Psoas muscle (tissue), 7 donors: ENCODE measurements at regions not wholly inside any gene's neighbourhood (a gene's known extent, or its start where the extent isn't known, plus 50 kb on each side); places are given as distances from the start of the nearest gene placed in this dataset.
A peak's percentile ranks its signal among the peaks of the same experiment; 100 is the strongest.

Experiments used
- ATAC-seq, 4 donors: fragments of 200-7000 bp; cut with Tn5 transposase; one replicate each; pipeline ENCODE4 v1.9.1; 2020; ENCODE audit warnings: moderate library complexity in 3 of 4, mild to moderate bottlenecking in 2 of 4
- DNase-seq, 2 donors: peaks; one replicate each; pipeline ENCODE4 v3.0.0-alpha.2; 2020
- H3K27ac ChIP-seq: fragments of 200-600 bp; one replicate; pipeline ENCODE4 v1.8.0; 2022
- H3K27me3 ChIP-seq, 3 donors: fragments of 200-600 bp in 1 of 3; one replicate each; pipeline versions ENCODE4 v1.6.1 to v1.8.0; 2013 to 2022; ENCODE audit warnings: low read length in 2 of 3, mild to moderate bottlenecking in 2 of 3, moderate library complexity in 1 of 3; ENCODE audit not compliant: insufficient read depth in 3 of 3
- H3K36me3 ChIP-seq, 2 donors: fragments of 200-600 bp in 1 of 2; one replicate each; pipeline versions ENCODE4 v1.6.1 to v1.8.0; 2013 to 2022; ENCODE audit warnings: low read depth in 1 of 2, mild to moderate bottlenecking in 1 of 2, moderate library complexity in 1 of 2; ENCODE audit not compliant: insufficient read depth in 1 of 2
- H3K4me1 ChIP-seq: fragments of 200-600 bp; one replicate; pipeline ENCODE4 v1.8.0; 2022
- H3K4me3 ChIP-seq: fragments of 200-600 bp; one replicate; pipeline ENCODE4 v1.8.0; 2022; ENCODE audit warnings: mild to moderate bottlenecking
- H3K9me3 ChIP-seq: fragments of 200-600 bp; one replicate; pipeline ENCODE4 v1.8.0; 2022
- WGBS, 3 donors: extraction: QIAGEN DNeasy Blood & Tissue Kit; methylation state at CpG; one replicate each; pipeline versions ENCODE4 v1.1.6 to v1.1.7; 2013; 5-methylcytosine and 5-hydroxymethylcytosine counted together
- intact Hi-C, 2 donors: fragments of 100-400 bp; cut with DNase I; formaldehyde crosslinking; loops; one replicate each; pipeline versions ENCODE4 v1.11.0 to v1.14.2; 2022
- TF ChIP-seq, protein P1 (sequence below): fragments of 200-600 bp; IDR thresholded peaks from one replicate; pipeline ENCODE4 v1.8.0; 2022; ENCODE audit warnings: antibody characterized with exemption
- donor health status: healthy with polysubstance abuse.
- donor health status: DM: no; HTN: no; CAD: no; lungs with moderate emphysema.
- donor health status: Bipolar disorder and iron deficiency.
- donor health status: healthy.
- donor health status: DM: yes; HTN: yes; CAD: no.
- donor health status: DM: no; HTN: no; CAD: no.
- donor health status: DM: yes; HTN: yes; CAD: no.

GRCh38 chr5:72695659-72696058 lies 120.8 kb upstream of the TNPO1 start:
- Histone ChIP-seq H3K9me3 (no peaks in the 10 kb centered on the region), H3K4me1 (peaks cover 11% of the 10 kb centered on the region), H3K27me3 (no peaks in the 10 kb centered on the region), H3K36me3 (no peaks in the 10 kb centered on the region), H3K4me3 (no peak overlapping the region), H3K27ac (no peak overlapping the region)
- ATAC-seq = no peak
- no peak for DNase-seq
- intact Hi-C loops = no loop called here
- TF ChIP-seq, protein P1, sequence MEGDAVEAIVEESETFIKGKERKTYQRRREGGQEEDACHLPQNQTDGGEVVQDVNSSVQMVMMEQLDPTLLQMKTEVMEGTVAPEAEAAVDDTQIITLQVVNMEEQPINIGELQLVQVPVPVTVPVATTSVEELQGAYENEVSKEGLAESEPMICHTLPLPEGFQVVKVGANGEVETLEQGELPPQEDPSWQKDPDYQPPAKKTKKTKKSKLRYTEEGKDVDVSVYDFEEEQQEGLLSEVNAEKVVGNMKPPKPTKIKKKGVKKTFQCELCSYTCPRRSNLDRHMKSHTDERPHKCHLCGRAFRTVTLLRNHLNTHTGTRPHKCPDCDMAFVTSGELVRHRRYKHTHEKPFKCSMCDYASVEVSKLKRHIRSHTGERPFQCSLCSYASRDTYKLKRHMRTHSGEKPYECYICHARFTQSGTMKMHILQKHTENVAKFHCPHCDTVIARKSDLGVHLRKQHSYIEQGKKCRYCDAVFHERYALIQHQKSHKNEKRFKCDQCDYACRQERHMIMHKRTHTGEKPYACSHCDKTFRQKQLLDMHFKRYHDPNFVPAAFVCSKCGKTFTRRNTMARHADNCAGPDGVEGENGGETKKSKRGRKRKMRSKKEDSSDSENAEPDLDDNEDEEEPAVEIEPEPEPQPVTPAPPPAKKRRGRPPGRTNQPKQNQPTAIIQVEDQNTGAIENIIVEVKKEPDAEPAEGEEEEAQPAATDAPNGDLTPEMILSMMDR = no peak

DNA sequence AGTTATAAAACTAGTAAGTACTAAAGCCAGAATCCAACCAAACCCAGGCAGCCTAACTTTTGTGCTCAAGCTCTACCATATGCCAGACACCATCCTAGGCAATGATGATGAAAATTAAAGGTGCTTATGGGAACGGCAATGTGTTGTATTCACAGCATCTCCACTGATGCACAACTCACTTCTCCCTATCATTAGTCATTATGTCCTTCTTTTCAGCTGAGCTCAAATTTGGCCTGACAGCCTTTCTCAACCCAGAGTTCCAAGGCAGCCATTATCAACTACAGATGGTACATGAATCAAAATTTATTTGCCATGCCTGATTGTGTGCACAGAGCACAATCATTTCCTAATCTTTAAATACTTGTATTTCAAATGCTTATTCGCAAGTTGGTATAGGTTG lies 121.6 kb upstream of the TNPO1 start:
- intact Hi-C loops = no loop called here
- no peak for ATAC-seq

GRCh38 chr5:72693546-72694205 lies 122.8 kb upstream of the TNPO1 start:
- H3K4me1 ChIP-seq = peaks cover 11% of the 10 kb centered on the region
- DNase-seq = no peak
- H3K36me3 ChIP-seq = no peaks in the 10 kb centered on the region
- 64 to 66% (median 65%) methylated on average over 5 of the region's 5 CpGs for WGBS, 3 donors
- H3K9me3 ChIP-seq = no peaks in the 10 kb centered on the region
- ATAC-seq = no peak
- TF ChIP-seq, protein P1 = no peak
- intact Hi-C loops = no loop called here
- no peak overlapping the region for H3K27ac ChIP-seq
- H3K4me3 ChIP-seq = no peak overlapping the region
- H3K27me3 ChIP-seq = peaks cover 0 to 2% (median 0%) of the 10 kb centered on the region in 3 donors

More for the DNA sequence above, 121.6 kb upstream of the TNPO1 start:
- H3K27me3 ChIP-seq = peaks cover 0 to under 1% (median 0%) of the 10 kb centered on the region in 3 donors
- no peaks in the 10 kb centered on the region for H3K9me3 ChIP-seq
- H3K36me3 ChIP-seq = no peaks in the 10 kb centered on the region
- H3K4me1 ChIP-seq = peaks cover 11% of the 10 kb centered on the region
- H3K27ac ChIP-seq = no peak overlapping the region
- WGBS, 3 donors = 91 to 95% (median 91%) methylated on average over 2 of the region's 2 CpGs
- DNase-seq = no peak
- H3K4me3 ChIP-seq = no peak overlapping the region
- TF ChIP-seq, protein P1 = no peak

DNA sequence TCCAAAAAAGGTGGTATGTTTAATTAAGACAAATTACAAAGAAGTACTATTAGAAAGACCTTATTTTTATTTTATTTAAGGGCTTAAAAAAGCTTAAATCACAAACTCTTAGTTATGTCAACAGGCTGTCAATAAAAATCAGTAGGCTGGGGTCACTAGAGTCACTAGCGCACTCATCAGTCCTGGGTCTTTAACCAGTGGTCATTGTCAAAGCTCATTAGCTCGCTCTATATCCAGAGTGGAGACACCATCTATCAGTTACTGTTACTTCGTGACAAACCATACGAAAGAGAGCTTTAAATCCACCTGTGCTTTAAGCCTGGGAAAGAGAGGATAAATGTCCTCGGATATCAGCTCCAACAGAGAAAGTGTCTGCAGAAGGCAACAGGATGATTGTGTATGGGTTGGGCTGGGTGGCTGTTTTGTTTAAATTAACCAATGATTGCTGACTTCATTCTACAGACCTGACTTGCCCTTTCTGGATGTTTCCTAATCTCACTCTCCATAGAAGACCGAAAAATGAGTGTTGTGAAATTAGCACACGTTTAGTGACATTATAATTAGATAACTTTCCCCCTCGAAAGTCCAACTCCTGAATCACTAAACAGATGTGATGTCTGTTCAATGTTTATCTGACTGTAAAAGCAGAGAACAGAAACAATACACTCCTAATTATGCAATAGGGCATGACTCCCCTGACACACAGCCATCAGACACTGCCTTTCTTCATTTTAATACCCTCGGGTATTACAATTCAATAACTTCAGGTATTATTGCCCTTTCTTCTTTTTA lies 123.6 kb upstream of the TNPO1 start:
- no peak overlapping the region for H3K27ac ChIP-seq
- intact Hi-C loops = no loop called here

More for the DNA sequence above, 123.6 kb upstream of the TNPO1 start:
- TF ChIP-seq, protein P1 = no peak
- 65 to 73% (median 68%) methylated on average over 9 of the region's 9 CpGs for WGBS, 3 donors
- no peaks in the 10 kb centered on the region for H3K9me3 ChIP-seq
- ATAC-seq (peak in 1 of 4 donors; percentile 48), DNase-seq (no peak)
- peaks cover 5% of the 10 kb centered on the region for H3K4me1 ChIP-seq
- no peaks in the 10 kb centered on the region for H3K36me3 ChIP-seq
- peaks cover 0 to 2% (median 0%) of the 10 kb centered on the region in 3 donors for H3K27me3 ChIP-seq
- H3K4me3 ChIP-seq = no peak overlapping the region
